HEK293 (cell line): ENCODE measurements at regions not wholly inside any gene's neighbourhood (a gene's known extent, or its start where the extent isn't known, plus 50 kb on each side); places are given as distances from the start of the nearest gene placed in this dataset.

Source experiments
- FEZF1 ChIP-seq: fragments of 450-650 bp; formaldehyde crosslinking; IDR thresholded peaks from 2 replicates; pipeline ENCODE4 v1.5.1; 2016; ENCODE audit warnings: missing biosample characterization, missing genetic modification characterization
- HOXD13 ChIP-seq: sonication (generic); formaldehyde crosslinking; IDR thresholded peaks from 2 replicates; pipeline ENCODE4 v1.8.0; 2022; ENCODE audit warnings: missing genetic modification reagents, borderline replicate concordance
- SP7 ChIP-seq: fragments of 450-650 bp; formaldehyde crosslinking; IDR thresholded peaks from 2 replicates; pipeline ENCODE4 v1.5.1; 2016; ENCODE audit warnings: missing biosample characterization, missing genetic modification characterization
- ZBTB17 ChIP-seq: fragments of 450-650 bp; formaldehyde crosslinking; IDR thresholded peaks from 2 replicates; pipeline ENCODE4 v1.5.1; 2016; ENCODE audit warnings: missing biosample characterization, missing genetic modification characterization
- ZFP69B ChIP-seq: fragments of 450-650 bp; formaldehyde crosslinking; IDR thresholded peaks from 2 replicates; pipeline ENCODE4 v1.5.1; 2016; ENCODE audit warnings: missing biosample characterization, missing genetic modification characterization
- ZNF155 ChIP-seq: fragments of 450-650 bp; formaldehyde crosslinking; IDR thresholded peaks from 2 replicates; pipeline ENCODE4 v1.5.1; 2016; ENCODE audit warnings: missing biosample characterization, missing genetic modification characterization
- ZNF157 ChIP-seq: fragments of 450-650 bp; formaldehyde crosslinking; IDR thresholded peaks from 2 replicates; pipeline ENCODE4 v1.5.1; 2016; ENCODE audit warnings: missing biosample characterization, missing genetic modification characterization
- ZNF302 ChIP-seq: fragments of 450-650 bp; formaldehyde crosslinking; IDR thresholded peaks from 2 replicates; pipeline ENCODE4 v1.5.1; 2016; ENCODE audit warnings: missing biosample characterization, missing genetic modification characterization, low read depth
- ZNF324 ChIP-seq: fragments of 450-650 bp; formaldehyde crosslinking; IDR thresholded peaks from 2 replicates; pipeline ENCODE4 v1.5.1; 2016; ENCODE audit warnings: missing biosample characterization, missing genetic modification characterization
- ZNF354C ChIP-seq: fragments of 450-650 bp; formaldehyde crosslinking; IDR thresholded peaks from 2 replicates; pipeline ENCODE4 v1.5.1; 2016; ENCODE audit warnings: missing biosample characterization, missing genetic modification characterization, low read depth, borderline replicate concordance
- ZNF423 ChIP-seq: fragments of 450-650 bp; formaldehyde crosslinking; IDR thresholded peaks from 2 replicates; pipeline ENCODE4 v1.5.1; 2016; ENCODE audit warnings: missing biosample characterization, missing genetic modification characterization
- ZNF48 ChIP-seq: fragments of 450-650 bp; formaldehyde crosslinking; IDR thresholded peaks from 2 replicates; pipeline ENCODE4 v1.5.1; 2016; ENCODE audit warnings: missing biosample characterization, missing genetic modification characterization
- ZNF501 ChIP-seq: fragments of 450-650 bp; formaldehyde crosslinking; IDR thresholded peaks from 2 replicates; pipeline ENCODE4 v1.5.1; 2016; ENCODE audit warnings: missing biosample characterization, missing genetic modification characterization
- ZNF544 ChIP-seq: fragments of 450-650 bp; formaldehyde crosslinking; IDR thresholded peaks from 2 replicates; pipeline ENCODE4 v1.5.0; 2017; ENCODE audit warnings: missing biosample characterization, missing genetic modification characterization
- ZNF596 ChIP-seq: fragments of 450-650 bp; IDR thresholded peaks from 2 replicates; pipeline ENCODE4 v1.5.0; 2018; ENCODE audit warnings: missing biosample characterization, mild to moderate bottlenecking, missing genetic modification characterization, moderate library complexity
- ZNF623 ChIP-seq: fragments of 450-650 bp; formaldehyde crosslinking; IDR thresholded peaks from 2 replicates; pipeline ENCODE4 v1.5.1; 2016; ENCODE audit warnings: missing biosample characterization, missing genetic modification characterization
- ZNF670 ChIP-seq: fragments of 450-650 bp; formaldehyde crosslinking; IDR thresholded peaks from 2 replicates; pipeline ENCODE4 v1.5.1; 2016; ENCODE audit warnings: missing biosample characterization, missing genetic modification characterization, low read depth
- TF ChIP-seq, protein P1 (sequence below): fragments of 450-650 bp; formaldehyde crosslinking; IDR thresholded peaks from 2 replicates; pipeline ENCODE4 v1.5.1; 2016; ENCODE audit warnings: missing biosample characterization, missing genetic modification characterization, borderline replicate concordance
- TF ChIP-seq, protein P2 (sequence below): fragments of 450-650 bp; formaldehyde crosslinking; conservative IDR thresholded peaks from 2 replicates; pipeline ENCODE4 v1.5.1; 2016; ENCODE audit warnings: low read depth, missing biosample characterization, missing genetic modification characterization
- TF ChIP-seq, protein P3 (sequence below): fragments of 450-650 bp; formaldehyde crosslinking; IDR thresholded peaks from 2 replicates; pipeline ENCODE4 v1.5.1; 2017; ENCODE audit warnings: missing biosample characterization, missing genetic modification characterization
- TF ChIP-seq, protein P4 (sequence below): fragments of 450-650 bp; formaldehyde crosslinking; IDR thresholded peaks from 2 replicates; pipeline ENCODE4 v1.5.1; 2017; ENCODE audit warnings: missing biosample characterization, missing genetic modification characterization
- TF ChIP-seq, protein P5 (sequence below): fragments of 450-650 bp; formaldehyde crosslinking; IDR thresholded peaks from 2 replicates; pipeline ENCODE4 v1.5.1; 2016; ENCODE audit warnings: missing biosample characterization, missing genetic modification characterization, borderline replicate concordance
- TF ChIP-seq, protein P6 (sequence below): fragments of 450-650 bp; formaldehyde crosslinking; IDR thresholded peaks from 2 replicates; pipeline ENCODE4 v1.5.1; 2017; ENCODE audit warnings: missing biosample characterization, mild to moderate bottlenecking, missing genetic modification characterization, moderate library complexity

DNA sequence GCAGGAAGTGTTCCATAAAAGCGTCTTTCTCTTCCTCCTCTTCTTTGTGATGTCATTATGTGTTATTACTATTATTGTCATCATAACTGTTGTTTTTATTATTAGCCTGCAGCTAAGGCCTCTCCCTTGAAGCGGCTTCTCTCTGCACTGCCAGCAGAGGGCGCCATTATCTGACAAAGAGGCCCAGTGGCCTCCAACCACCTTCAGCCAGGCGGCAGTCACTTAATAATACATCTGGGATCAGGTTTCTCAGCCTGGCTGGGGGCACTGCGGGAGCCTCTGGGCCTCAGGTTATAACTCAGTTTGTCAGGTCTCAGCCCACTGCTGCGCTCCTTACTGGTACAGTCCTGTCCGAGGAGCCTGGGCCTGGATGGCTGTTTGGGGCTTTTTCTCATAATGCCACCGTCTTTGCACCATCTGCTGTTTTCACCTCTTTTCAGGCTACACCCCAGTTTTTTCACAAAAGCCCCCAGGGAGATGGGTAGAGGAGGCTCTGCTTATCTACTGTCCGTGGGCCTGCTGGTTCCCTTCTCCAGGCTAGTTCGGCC lies 281.9 kb downstream of the NSG2 start (continued):
- TF ChIP-seq, protein P1, sequence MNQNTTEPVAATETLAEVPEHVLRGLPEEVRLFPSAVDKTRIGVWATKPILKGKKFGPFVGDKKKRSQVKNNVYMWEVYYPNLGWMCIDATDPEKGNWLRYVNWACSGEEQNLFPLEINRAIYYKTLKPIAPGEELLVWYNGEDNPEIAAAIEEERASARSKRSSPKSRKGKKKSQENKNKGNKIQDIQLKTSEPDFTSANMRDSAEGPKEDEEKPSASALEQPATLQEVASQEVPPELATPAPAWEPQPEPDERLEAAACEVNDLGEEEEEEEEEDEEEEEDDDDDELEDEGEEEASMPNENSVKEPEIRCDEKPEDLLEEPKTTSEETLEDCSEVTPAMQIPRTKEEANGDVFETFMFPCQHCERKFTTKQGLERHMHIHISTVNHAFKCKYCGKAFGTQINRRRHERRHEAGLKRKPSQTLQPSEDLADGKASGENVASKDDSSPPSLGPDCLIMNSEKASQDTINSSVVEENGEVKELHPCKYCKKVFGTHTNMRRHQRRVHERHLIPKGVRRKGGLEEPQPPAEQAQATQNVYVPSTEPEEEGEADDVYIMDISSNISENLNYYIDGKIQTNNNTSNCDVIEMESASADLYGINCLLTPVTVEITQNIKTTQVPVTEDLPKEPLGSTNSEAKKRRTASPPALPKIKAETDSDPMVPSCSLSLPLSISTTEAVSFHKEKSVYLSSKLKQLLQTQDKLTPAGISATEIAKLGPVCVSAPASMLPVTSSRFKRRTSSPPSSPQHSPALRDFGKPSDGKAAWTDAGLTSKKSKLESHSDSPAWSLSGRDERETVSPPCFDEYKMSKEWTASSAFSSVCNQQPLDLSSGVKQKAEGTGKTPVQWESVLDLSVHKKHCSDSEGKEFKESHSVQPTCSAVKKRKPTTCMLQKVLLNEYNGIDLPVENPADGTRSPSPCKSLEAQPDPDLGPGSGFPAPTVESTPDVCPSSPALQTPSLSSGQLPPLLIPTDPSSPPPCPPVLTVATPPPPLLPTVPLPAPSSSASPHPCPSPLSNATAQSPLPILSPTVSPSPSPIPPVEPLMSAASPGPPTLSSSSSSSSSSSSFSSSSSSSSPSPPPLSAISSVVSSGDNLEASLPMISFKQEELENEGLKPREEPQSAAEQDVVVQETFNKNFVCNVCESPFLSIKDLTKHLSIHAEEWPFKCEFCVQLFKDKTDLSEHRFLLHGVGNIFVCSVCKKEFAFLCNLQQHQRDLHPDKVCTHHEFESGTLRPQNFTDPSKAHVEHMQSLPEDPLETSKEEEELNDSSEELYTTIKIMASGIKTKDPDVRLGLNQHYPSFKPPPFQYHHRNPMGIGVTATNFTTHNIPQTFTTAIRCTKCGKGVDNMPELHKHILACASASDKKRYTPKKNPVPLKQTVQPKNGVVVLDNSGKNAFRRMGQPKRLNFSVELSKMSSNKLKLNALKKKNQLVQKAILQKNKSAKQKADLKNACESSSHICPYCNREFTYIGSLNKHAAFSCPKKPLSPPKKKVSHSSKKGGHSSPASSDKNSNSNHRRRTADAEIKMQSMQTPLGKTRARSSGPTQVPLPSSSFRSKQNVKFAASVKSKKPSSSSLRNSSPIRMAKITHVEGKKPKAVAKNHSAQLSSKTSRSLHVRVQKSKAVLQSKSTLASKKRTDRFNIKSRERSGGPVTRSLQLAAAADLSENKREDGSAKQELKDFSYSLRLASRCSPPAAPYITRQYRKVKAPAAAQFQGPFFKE (tag by site-specific recombination), result no peak
- no peak for TF ChIP-seq ZNF623 (tag by site-specific recombination)
- TF ChIP-seq ZNF544 (tag by site-specific recombination), result no peak
- TF ChIP-seq ZNF157 (tag by site-specific recombination), result no peak
- no peak for TF ChIP-seq ZNF155 (tag by site-specific recombination)
- TF ChIP-seq ZNF48, result no peak
- TF ChIP-seq ZNF670, result no peak
- TF ChIP-seq, protein P2, sequence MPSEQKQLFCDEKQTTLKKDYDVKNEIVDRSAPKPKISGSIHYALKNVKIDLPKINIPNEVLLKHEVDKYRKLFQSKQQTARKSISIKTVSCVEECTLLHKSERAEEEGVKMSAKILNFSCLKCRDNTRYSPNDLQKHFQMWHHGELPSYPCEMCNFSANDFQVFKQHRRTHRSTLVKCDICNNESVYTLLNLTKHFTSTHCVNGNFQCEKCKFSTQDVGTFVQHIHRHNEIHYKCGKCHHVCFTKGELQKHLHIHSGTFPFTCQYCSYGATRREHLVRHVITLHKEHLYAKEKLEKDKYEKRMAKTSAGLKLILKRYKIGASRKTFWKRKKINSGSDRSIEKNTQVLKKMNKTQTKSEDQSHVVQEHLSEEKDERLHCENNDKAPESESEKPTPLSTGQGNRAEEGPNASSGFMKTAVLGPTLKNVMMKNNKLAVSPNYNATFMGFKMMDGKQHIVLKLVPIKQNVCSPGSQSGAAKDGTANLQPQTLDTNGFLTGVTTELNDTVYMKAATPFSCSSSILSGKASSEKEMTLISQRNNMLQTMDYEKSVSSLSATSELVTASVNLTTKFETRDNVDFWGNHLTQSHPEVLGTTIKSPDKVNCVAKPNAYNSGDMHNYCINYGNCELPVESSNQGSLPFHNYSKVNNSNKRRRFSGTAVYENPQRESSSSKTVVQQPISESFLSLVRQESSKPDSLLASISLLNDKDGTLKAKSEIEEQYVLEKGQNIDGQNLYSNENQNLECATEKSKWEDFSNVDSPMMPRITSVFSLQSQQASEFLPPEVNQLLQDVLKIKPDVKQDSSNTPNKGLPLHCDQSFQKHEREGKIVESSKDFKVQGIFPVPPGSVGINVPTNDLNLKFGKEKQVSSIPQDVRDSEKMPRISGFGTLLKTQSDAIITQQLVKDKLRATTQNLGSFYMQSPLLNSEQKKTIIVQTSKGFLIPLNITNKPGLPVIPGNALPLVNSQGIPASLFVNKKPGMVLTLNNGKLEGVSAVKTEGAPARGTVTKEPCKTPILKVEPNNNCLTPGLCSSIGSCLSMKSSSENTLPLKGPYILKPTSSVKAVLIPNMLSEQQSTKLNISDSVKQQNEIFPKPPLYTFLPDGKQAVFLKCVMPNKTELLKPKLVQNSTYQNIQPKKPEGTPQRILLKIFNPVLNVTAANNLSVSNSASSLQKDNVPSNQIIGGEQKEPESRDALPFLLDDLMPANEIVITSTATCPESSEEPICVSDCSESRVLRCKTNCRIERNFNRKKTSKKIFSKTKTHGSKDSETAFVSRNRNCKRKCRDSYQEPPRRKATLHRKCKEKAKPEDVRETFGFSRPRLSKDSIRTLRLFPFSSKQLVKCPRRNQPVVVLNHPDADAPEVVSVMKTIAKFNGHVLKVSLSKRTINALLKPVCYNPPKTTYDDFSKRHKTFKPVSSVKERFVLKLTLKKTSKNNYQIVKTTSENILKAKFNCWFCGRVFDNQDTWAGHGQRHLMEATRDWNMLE, result no peak
- TF ChIP-seq, protein P3, sequence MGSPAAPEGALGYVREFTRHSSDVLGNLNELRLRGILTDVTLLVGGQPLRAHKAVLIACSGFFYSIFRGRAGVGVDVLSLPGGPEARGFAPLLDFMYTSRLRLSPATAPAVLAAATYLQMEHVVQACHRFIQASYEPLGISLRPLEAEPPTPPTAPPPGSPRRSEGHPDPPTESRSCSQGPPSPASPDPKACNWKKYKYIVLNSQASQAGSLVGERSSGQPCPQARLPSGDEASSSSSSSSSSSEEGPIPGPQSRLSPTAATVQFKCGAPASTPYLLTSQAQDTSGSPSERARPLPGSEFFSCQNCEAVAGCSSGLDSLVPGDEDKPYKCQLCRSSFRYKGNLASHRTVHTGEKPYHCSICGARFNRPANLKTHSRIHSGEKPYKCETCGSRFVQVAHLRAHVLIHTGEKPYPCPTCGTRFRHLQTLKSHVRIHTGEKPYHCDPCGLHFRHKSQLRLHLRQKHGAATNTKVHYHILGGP, result no peak
- TF ChIP-seq SP7 (tag by site-specific recombination), result peak; percentile 92
- peak; percentile 41; the same call in 1 of the 2 replicates for TF ChIP-seq ZNF324 (tag by site-specific recombination)
- peak; percentile 77 for TF ChIP-seq ZNF501 (tag by site-specific recombination)
- TF ChIP-seq, protein P4, sequence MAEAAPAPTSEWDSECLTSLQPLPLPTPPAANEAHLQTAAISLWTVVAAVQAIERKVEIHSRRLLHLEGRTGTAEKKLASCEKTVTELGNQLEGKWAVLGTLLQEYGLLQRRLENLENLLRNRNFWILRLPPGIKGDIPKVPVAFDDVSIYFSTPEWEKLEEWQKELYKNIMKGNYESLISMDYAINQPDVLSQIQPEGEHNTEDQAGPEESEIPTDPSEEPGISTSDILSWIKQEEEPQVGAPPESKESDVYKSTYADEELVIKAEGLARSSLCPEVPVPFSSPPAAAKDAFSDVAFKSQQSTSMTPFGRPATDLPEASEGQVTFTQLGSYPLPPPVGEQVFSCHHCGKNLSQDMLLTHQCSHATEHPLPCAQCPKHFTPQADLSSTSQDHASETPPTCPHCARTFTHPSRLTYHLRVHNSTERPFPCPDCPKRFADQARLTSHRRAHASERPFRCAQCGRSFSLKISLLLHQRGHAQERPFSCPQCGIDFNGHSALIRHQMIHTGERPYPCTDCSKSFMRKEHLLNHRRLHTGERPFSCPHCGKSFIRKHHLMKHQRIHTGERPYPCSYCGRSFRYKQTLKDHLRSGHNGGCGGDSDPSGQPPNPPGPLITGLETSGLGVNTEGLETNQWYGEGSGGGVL (tag by site-specific recombination), result no peak
- no peak for TF ChIP-seq HOXD13 (CRISPR knock-in tag)
- TF ChIP-seq, protein P5, sequence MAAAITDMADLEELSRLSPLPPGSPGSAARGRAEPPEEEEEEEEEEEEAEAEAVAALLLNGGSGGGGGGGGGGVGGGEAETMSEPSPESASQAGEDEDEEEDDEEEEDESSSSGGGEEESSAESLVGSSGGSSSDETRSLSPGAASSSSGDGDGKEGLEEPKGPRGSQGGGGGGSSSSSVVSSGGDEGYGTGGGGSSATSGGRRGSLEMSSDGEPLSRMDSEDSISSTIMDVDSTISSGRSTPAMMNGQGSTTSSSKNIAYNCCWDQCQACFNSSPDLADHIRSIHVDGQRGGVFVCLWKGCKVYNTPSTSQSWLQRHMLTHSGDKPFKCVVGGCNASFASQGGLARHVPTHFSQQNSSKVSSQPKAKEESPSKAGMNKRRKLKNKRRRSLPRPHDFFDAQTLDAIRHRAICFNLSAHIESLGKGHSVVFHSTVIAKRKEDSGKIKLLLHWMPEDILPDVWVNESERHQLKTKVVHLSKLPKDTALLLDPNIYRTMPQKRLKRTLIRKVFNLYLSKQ (tag by site-specific recombination), result no peak
- TF ChIP-seq ZNF423 (tag by site-specific recombination), result no peak
- TF ChIP-seq ZBTB17 (tag by site-specific recombination), result peak; percentile 94
- no peak for TF ChIP-seq ZNF354C (tag by site-specific recombination)
- TF ChIP-seq FEZF1 (tag by site-specific recombination), result peak; percentile 74
- TF ChIP-seq, protein P6, sequence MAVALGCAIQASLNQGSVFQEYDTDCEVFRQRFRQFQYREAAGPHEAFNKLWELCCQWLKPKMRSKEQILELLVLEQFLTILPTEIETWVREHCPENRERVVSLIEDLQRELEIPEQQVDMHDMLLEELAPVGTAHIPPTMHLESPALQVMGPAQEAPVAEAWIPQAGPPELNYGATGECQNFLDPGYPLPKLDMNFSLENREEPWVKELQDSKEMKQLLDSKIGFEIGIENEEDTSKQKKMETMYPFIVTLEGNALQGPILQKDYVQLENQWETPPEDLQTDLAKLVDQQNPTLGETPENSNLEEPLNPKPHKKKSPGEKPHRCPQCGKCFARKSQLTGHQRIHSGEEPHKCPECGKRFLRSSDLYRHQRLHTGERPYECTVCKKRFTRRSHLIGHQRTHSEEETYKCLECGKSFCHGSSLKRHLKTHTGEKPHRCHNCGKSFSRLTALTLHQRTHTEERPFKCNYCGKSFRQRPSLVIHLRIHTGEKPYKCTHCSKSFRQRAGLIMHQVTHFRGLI, result peak; percentile 41; the same call in 1 of the 2 replicates
- TF ChIP-seq ZNF302, result no peak
- TF ChIP-seq ZFP69B (tag by site-specific recombination), result no peak
- no peak; the same call in 1 of the 2 replicates for TF ChIP-seq ZNF596 (tag by site-specific recombination)
